Esophagus muscularis mucosa (tissue), 4 donors: ENCODE measurements at regions not wholly inside any gene's neighbourhood (a gene's known extent, or its start where the extent isn't known, plus 50 kb on each side); places are given as distances from the start of the nearest gene placed in this dataset.

Source experiments
- DNase-seq: peaks from one replicate; pipeline ENCODE4 v3.0.0-alpha.2; 2017; ENCODE audit errors: extremely low spot score
- H3K27ac ChIP-seq, 4 donors: fragments of 200-600 bp; sonication (generic); replicated peaks in 1 of 4; 1 replicate in 3 of 4; 2 replicates in 1 of 4; pipeline ENCODE4 v1.5.1; 2016 to 2019; ENCODE audit warnings: mild to moderate bottlenecking in 1 of 4
- H3K27me3 ChIP-seq, 4 donors: fragments of 200-600 bp; sonication (generic); one replicate each; pipeline versions ENCODE4 v1.5.1 to v1.6.0; 2016 to 2019
- H3K36me3 ChIP-seq, 4 donors: fragments of 200-600 bp; sonication (generic); one replicate each; pipeline ENCODE4 v1.5.1; 2016 to 2019
- H3K4me1 ChIP-seq, 4 donors: fragments of 200-600 bp; sonication (generic); one replicate each; pipeline ENCODE4 v1.5.1; 2016 to 2019
- H3K4me3 ChIP-seq, 4 donors: fragments of 200-600 bp; sonication (generic); 1 replicate in 2 of 4; 2 replicates in 2 of 4; pipeline ENCODE4 v1.5.1; 2016 to 2019; ENCODE audit warnings: mild to moderate bottlenecking in 4 of 4, moderate library complexity in 1 of 4
- H3K9me3 ChIP-seq, 4 donors: fragments of 200-600 bp; sonication (generic); 1 replicate in 3 of 4; 2 replicates in 1 of 4; pipeline ENCODE4 v1.5.1; 2016 to 2019
- EP300 ChIP-seq: sonication (generic); formaldehyde crosslinking; IDR thresholded peaks from one replicate; pipeline ENCODE4 v1.6.1; 2017; ENCODE audit warnings: antibody characterized with exemption
- POLR2A ChIP-seq: fragments of 450-650 bp; IDR thresholded peaks from one replicate; pipeline ENCODE4 v1.6.1; 2017; ENCODE audit warnings: antibody characterized with exemption, moderate library complexity, mild to moderate bottlenecking, low read depth
- POLR2AphosphoS5 ChIP-seq, 2 donors: sonication (generic); formaldehyde crosslinking; IDR thresholded peaks; one replicate each; pipeline ENCODE4 v1.6.1; 2017; ENCODE audit warnings: antibody characterized with exemption in 2 of 2
- WGBS: methylation state at CpG from one replicate; pipeline ENCODE4 v1.1.5; 2018; 5-methylcytosine and 5-hydroxymethylcytosine counted together
- intact Hi-C: fragments of 100-400 bp; cut with DNase I; formaldehyde crosslinking; loops from one replicate; pipeline ENCODE4 v1.15.1; 2023
- TF ChIP-seq, protein P1 (sequence below), 3 experiments: fragments of 200-600 bp in 2 of 3; fragments of 450-650 bp in 1 of 3; sonication (generic) in 2 of 3; IDR thresholded peaks; one replicate each; pipeline ENCODE4 v1.5.1; 2017 to 2019; ENCODE audit warnings: antibody characterized with exemption in 3 of 3, mild to moderate bottlenecking in 2 of 3, moderate library complexity in 1 of 3

DNA sequence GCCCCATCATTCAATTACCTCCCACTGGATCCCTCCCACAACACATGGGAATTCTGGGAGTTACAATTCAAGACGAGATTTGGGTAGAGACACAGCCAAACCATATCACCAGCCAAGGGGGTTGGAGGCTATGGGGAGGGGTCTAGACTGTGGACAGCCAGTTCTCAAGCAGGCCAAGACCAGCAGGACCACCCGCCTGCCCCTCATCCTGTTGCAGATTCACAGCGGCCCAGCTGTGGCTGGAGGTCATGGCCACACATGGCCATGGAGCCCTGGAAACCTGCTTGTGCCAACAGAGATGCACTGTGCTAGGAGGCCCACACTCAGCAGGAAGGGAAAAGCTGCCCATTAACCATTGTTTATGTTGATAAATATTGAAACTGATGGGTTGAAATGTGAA is 240.5 kb downstream of the TTLL2 start:
- 83% methylated on average over 2 of the region's 3 CpGs for WGBS
- TF ChIP-seq, protein P1, sequence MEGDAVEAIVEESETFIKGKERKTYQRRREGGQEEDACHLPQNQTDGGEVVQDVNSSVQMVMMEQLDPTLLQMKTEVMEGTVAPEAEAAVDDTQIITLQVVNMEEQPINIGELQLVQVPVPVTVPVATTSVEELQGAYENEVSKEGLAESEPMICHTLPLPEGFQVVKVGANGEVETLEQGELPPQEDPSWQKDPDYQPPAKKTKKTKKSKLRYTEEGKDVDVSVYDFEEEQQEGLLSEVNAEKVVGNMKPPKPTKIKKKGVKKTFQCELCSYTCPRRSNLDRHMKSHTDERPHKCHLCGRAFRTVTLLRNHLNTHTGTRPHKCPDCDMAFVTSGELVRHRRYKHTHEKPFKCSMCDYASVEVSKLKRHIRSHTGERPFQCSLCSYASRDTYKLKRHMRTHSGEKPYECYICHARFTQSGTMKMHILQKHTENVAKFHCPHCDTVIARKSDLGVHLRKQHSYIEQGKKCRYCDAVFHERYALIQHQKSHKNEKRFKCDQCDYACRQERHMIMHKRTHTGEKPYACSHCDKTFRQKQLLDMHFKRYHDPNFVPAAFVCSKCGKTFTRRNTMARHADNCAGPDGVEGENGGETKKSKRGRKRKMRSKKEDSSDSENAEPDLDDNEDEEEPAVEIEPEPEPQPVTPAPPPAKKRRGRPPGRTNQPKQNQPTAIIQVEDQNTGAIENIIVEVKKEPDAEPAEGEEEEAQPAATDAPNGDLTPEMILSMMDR (IDR thresholded peaks at IDR 0.05), result no peak
- no peak for TF ChIP-seq POLR2A
- TF ChIP-seq POLR2AphosphoS5 (IDR thresholded peaks at IDR 0.05), result no peak
- TF ChIP-seq EP300, result no peak
- H3K27ac ChIP-seq, result no peak overlapping the region
- intact Hi-C loops, result no loop called here
- H3K4me3 ChIP-seq, result no peak overlapping the region
- DNase-seq, result no peak
- no peaks in the 10 kb centered on the region for H3K9me3 ChIP-seq
- no peaks in the 10 kb centered on the region for H3K27me3 ChIP-seq
- H3K36me3 ChIP-seq, result no peaks in the 10 kb centered on the region
- peaks cover 0 to 17% (median 8%) of the 10 kb centered on the region in 4 donors for H3K4me1 ChIP-seq

DNA sequence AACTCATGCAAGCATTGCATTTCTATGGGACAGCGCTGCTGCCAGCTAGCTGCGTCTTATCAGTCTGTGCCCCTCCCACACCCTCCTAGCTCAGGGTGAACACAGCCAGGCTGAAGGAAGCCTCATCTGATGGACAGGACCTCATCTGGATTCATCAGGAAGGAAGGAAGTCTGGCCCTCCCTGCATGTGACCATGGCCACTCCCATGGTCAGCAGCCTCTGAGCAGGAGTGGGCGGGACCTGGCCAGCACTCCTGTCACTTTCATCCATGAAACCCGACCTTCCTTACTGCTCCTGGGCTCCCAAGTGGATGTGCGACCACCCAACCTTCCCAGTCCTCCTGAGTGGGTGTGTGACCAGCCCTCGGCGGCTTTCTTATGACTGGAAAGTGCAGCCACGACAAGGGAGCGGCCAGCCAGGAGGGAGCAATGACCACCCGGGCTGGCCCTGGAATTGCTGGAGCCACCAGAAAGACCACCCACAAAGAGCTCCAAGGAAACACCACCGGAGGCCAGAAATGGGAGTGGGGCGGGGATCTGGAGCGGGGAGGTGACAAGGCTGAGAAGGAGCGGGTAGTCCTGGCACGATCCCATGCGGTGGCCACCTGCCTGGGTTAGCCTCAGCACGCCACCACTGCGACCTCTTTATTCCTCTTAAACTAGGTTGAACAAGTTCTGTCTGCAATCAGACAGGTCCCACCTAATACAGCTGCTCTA is 241.2 kb downstream of the TTLL2 start:
- H3K9me3 ChIP-seq, result no peaks in the 10 kb centered on the region
- no peaks in the 10 kb centered on the region for H3K27me3 ChIP-seq
- H3K36me3 ChIP-seq, result no peaks in the 10 kb centered on the region
- TF ChIP-seq POLR2AphosphoS5 (IDR thresholded peaks at IDR 0.05) (peak in 1 of 2 donors; percentile 53), EP300 (no peak)
- 73% methylated on average over 16 of the region's 18 CpGs for WGBS
- peak; percentile 88 for DNase-seq
- intact Hi-C loops, result no loop called here
- no peak overlapping the region for H3K4me3 ChIP-seq
- no peak overlapping the region for H3K27ac ChIP-seq
- peaks cover 0 to 17% (median 8%) of the 10 kb centered on the region in 4 donors for H3K4me1 ChIP-seq

DNA sequence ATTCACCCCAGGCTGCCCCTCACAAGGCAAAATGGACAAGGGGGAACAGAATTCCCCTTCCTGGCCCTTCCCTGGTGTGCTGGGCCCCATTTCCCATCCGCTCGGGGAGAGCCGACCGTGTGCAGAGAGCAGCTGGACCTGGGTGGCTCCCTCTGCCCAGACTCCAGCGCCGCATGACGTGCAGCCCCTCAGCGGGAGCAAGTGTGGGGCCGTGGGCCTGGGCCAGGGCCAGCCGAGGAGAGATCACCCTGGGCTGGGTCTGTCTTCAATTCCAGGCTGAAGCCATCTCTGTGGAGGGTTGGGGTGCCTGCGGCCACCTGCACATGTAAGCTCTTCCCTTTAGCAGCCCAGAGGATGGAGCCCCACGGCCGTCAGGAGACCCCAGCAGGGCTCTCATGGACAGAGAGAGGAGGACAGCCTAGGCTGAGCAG is 241.8 kb downstream of the TTLL2 start:
- WGBS, result 100% methylated on average over 5 of the region's 13 CpGs
- no peaks in the 10 kb centered on the region for H3K36me3 ChIP-seq
- H3K27me3 ChIP-seq, result no peaks in the 10 kb centered on the region
- no peaks in the 10 kb centered on the region for H3K9me3 ChIP-seq
- TF ChIP-seq POLR2AphosphoS5 (IDR thresholded peaks at IDR 0.05) (no peak), EP300 (no peak)
- TF ChIP-seq, protein P1 (IDR thresholded peaks at IDR 0.05), result no peak
- no peak for DNase-seq
- H3K27ac ChIP-seq, result no peak overlapping the region
- intact Hi-C loops, result no loop called here
- H3K4me3 ChIP-seq, result no peak overlapping the region
- peaks cover 0 to 17% (median 8%) of the 10 kb centered on the region in 4 donors for H3K4me1 ChIP-seq

DNA sequence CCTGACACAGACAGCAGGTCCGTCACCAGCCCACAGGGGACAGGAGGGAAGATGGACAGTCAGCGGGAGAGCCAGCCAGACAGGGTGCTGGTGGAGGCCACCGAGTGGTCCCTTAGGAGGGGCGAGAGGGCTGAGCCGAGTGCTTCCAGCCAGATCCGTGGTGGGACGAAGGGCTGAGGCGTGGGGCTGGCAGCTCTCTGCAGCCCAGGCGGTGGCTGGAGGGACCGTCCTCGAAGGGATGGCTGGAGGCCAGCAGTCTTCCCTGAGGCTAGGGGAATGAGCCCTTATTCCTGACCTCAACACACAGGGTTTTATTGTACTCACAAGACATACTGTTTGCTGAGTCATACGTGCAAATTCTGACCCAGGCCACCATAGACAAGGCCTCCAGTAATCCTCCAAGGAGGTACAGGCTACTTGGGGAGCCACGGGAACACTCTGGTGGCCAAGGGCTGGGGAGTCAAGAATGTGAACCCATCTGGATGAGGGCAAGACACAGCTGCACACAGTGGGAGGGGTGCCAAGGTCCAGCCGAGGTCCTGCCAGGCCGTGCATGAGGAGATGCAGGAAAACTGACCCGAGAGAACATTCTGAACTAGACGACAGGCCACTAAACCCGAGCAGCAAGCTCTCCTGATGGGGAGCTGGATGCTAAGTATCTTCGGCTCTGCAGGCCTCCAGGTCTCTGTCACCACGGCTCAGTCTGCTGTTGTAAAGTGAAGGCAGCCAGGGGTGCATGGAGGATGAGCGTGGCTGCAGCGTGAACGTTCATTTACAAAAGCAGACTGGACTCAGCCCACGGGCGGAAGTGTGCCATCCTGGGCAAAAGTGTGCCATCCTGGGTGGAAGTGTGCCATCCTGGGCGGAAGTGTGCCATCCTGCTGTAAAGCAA is 242.5 kb downstream of the TTLL2 start:
- Histone ChIP-seq H3K4me1 (peaks cover 4 to 17% (median 11%) of the 10 kb centered on the region in 4 donors), H3K9me3 (no peaks in the 10 kb centered on the region), H3K4me3 (no peak overlapping the region), H3K27ac (no peak overlapping the region), H3K36me3 (no peaks in the 10 kb centered on the region), H3K27me3 (no peaks in the 10 kb centered on the region)
- WGBS, result 78% methylated on average over 11 of the region's 26 CpGs
- intact Hi-C loops, result no loop called here
- peak; percentile 62 for DNase-seq
- TF ChIP-seq, protein P1 (IDR thresholded peaks at IDR 0.05), result no peak
- TF ChIP-seq POLR2A (no peak), POLR2AphosphoS5 (IDR thresholded peaks at IDR 0.05) (no peak), EP300 (no peak)

DNA sequence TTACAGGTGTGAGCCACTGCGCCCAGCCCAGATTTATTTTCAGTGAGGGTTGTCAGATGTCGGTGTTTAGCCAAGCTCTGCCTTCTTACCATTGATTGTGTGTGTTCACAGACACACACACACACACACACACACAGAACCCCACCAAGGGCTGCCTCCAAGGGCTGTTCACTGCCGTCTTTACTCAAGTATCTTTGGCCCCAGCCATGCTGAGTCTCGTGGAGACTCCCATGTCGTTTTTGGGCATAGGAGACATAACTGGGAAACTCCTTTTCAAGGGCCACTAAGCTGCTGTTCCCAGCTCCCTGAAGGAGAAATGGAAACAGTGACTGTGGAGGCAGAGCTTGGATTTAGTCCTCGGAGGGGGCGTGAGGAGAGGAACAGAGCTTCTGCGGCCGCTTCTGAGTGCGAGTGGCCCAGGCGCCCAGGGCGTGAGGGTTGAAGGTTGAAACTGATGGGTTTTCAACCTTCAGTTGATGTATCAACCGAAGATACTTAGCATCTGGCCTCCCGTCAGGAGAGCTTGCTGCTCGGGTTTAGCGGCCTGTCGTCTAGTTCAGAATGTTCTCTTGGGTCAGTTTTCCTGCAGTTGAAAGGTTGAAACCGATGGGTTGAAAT is 243.6 kb downstream of the TTLL2 start:
- Histone ChIP-seq H3K27ac (no peak overlapping the region), H3K4me3 (no peak overlapping the region), H3K36me3 (no peaks in the 10 kb centered on the region), H3K4me1 (peaks cover 15 to 28% (median 19%) of the 10 kb centered on the region in 4 donors), H3K9me3 (no peaks in the 10 kb centered on the region), H3K27me3 (no peaks in the 10 kb centered on the region)
- intact Hi-C loops, result no loop called here
- DNase-seq, result peak; percentile 50
- TF ChIP-seq, protein P1 (IDR thresholded peaks at IDR 0.05), result no peak
- no peak for TF ChIP-seq POLR2A
- no peak for TF ChIP-seq EP300
- TF ChIP-seq POLR2AphosphoS5 (IDR thresholded peaks at IDR 0.05), result no peak
- WGBS, result 97% methylated on average over 18 of the region's 18 CpGs
